ES-I3 (cell line): ENCODE measurements at regions not wholly inside any gene's neighbourhood (a gene's known extent, or its start where the extent isn't known, plus 50 kb on each side); places are given as distances from the start of the nearest gene placed in this dataset.
"Not testable (repeated sequence)": the region's sequence is repeated elsewhere in the genome, so short reads cannot be mapped to it uniquely, and the experiment has no call there.

ENCODE experiments used
- H3K36me3 ChIP-seq: 2 replicates; pipeline ENCODE4 v1.6.1; 2013; ENCODE audit warnings: mild to moderate bottlenecking, low read length, control low read depth, moderate library complexity; ENCODE audit not compliant: insufficient read depth
- H3K4me1 ChIP-seq: 2 replicates; pipeline ENCODE4 v1.6.1; 2013; ENCODE audit warnings: mild to moderate bottlenecking, control low read depth, low read length; ENCODE audit not compliant: insufficient read depth
- H3K9ac ChIP-seq: 2 replicates; pipeline ENCODE4 v1.6.1; 2013; ENCODE audit warnings: low read depth, mild to moderate bottlenecking, low read length, moderate library complexity
- H3K9me3 ChIP-seq: 2 replicates; pipeline ENCODE4 v1.6.1; 2013; ENCODE audit warnings: mild to moderate bottlenecking, low read length, moderate library complexity; ENCODE audit not compliant: control insufficient read depth, insufficient read depth

DNA sequence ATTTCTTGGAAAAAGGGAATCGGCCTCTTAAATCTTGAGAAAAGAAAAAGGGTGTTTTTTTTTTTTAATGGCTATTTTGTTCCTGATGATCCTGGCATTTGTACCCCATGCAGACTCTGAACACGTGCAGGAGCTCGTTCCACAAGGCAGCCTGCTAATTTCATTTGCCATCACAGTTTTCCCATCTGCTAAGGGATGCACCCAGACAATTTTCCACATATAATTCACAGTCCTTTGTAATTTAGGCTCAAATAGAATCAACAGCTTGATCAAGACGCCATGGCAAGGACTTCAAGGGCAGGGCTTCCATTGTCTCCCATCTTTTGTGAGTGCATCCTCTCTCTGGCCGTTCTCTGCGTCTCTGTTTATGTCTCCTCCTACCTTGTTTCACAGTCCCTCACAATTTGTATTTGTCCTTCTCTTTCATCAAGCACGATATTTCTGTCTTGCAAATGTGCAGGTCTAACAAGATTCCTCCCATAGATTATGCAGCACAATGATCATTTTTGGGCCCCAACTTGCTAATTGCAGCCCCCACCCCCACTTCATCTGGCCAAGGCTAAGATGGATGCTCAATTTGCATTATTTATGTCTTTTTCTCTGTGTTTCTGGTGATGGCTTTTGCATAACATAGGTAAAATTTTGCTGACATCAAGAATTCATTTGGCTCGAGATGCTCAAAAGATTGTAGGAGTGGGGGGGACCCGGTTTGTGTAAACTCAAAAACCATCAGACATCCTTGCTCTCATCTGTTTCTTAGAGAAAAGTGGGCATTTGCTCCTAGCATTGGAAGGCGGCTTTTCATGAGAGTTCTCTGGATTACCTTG is 356.0 kb upstream of the NPVF start:
- Histone ChIP-seq H3K4me1 (no peaks in the 10 kb centered on the region), H3K36me3 (no peaks in the 10 kb centered on the region), H3K9me3 (no peaks in the 10 kb centered on the region; the same call in 1 of the 2 replicates), H3K9ac (no peak overlapping the region)

GRCh38 chr7:25586513-25586912 is 358.2 kb upstream of the NPVF start:
- H3K4me1 ChIP-seq, result no peaks in the 10 kb centered on the region
- no peak overlapping the region for H3K9ac ChIP-seq
- no peaks in the 10 kb centered on the region for H3K36me3 ChIP-seq
- no peaks in the 10 kb centered on the region; the same call in 1 of the 2 replicates for H3K9me3 ChIP-seq

DNA sequence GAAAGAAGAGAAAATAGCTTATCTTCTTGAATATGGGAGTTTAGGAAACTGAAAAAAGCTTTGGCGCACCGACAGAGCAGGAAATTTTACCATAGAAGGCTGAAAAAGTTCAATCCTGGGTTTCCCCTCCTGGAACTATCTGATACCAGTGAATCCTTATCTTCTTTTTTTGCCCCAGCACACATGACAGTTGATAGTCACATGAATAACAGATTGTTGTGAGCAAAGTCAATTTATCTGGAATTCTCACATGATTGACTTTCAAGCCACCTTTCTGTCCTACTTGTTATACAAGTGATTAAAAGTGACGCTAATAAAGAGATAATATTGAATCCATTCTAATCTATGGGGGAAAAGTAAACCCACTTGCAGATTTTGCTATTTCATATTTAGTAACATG is 365.8 kb upstream of the NPVF start:
- no peaks in the 10 kb centered on the region for H3K4me1 ChIP-seq
- H3K9me3 ChIP-seq, result no peaks in the 10 kb centered on the region
- no peaks in the 10 kb centered on the region for H3K36me3 ChIP-seq
- no peak overlapping the region for H3K9ac ChIP-seq

GRCh38 chr7:25594728-25595127 is 366.4 kb upstream of the NPVF start:
- H3K9me3 ChIP-seq, result no peaks in the 10 kb centered on the region
- no peaks in the 10 kb centered on the region for H3K36me3 ChIP-seq
- H3K4me1 ChIP-seq, result no peaks in the 10 kb centered on the region
- H3K9ac ChIP-seq, result no peak overlapping the region

- H3K36me3 ChIP-seq, result no peaks in the 10 kb centered on the region
- H3K4me1 ChIP-seq, result no peaks in the 10 kb centered on the region
Observed at GRCh38 chr7:25595996-25596395, 367.7 kb upstream of the NPVF start.

GRCh38 chr7:25596443-25596842 is 368.2 kb upstream of the NPVF start:
- Histone ChIP-seq H3K4me1 (no peaks in the 10 kb centered on the region), H3K9ac (no peak overlapping the region), H3K36me3 (no peaks in the 10 kb centered on the region), H3K9me3 (no peaks in the 10 kb centered on the region)

More at GRCh38 chr7:25595996-25596395, 367.7 kb upstream of the NPVF start:
- no peaks in the 10 kb centered on the region for H3K9me3 ChIP-seq
- H3K9ac ChIP-seq, result no peak overlapping the region

GRCh38 chr7:25597946-25598345 is 369.7 kb upstream of the NPVF start:
- Histone ChIP-seq H3K4me1 (no peaks in the 10 kb centered on the region), H3K9me3 (no peaks in the 10 kb centered on the region), H3K36me3 (no peaks in the 10 kb centered on the region), H3K9ac (no peak overlapping the region)

GRCh38 chr7:25598765-25599164 is 370.5 kb upstream of the NPVF start:
- Histone ChIP-seq H3K36me3 (no peaks in the 10 kb centered on the region), H3K9ac (no peak overlapping the region), H3K9me3 (no peaks in the 10 kb centered on the region), H3K4me1 (no peaks in the 10 kb centered on the region)

DNA sequence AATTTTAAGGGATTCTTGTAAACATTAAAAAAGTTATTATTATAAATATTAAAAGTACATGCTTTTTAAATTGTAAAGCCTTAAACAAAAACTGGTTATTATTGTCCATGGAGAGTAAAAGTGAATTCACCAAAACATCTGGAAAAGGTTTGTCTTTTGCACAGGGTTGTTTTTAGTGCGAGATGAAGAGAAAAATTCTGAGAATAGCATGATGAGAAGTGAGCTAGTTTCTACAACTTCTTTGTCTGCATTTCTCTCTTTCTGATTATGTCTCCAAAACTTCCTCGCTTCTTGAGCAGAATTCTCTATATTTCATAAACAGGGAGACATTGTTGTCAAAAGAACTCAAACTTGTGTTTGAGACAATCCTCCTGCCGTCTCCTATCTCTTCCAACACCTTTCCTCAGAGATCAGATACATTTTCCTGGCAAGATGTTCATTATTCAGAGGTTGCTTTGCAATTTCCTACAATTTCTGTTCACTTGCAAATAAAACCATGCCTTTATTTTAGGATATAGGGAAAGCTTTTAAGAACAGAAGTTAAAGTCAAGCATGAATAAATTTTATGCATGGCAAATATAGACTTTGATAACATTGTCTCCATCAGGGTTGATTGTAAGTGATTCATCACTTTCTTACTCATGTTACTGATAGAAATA is 372.1 kb upstream of the NPVF start:
- Histone ChIP-seq H3K4me1 (no peaks in the 10 kb centered on the region), H3K9ac (no peak overlapping the region), H3K36me3 (no peaks in the 10 kb centered on the region), H3K9me3 (no peaks in the 10 kb centered on the region)

- H3K9ac ChIP-seq, result peak overlapping the region; percentile 42; the same call in 1 of the 2 replicates
- not testable (repeated sequence) for H3K36me3 ChIP-seq, H3K4me1 ChIP-seq, H3K9me3 ChIP-seq
Observed at GRCh38 chr7:25602730-25603426, 374.6 kb upstream of the NPVF start.

- H3K9me3 ChIP-seq, H3K36me3 ChIP-seq, H3K4me1 ChIP-seq: not testable (repeated sequence)
- peak overlapping the region; percentile 42; the same call in 1 of the 2 replicates for H3K9ac ChIP-seq
Observed at GRCh38 chr7:25603427-25603740, 375.1 kb upstream of the NPVF start.

GRCh38 chr7:25611196-25611595 is 382.9 kb upstream of the NPVF start:
- no peak overlapping the region for H3K9ac ChIP-seq
- no peaks in the 10 kb centered on the region for H3K9me3 ChIP-seq
- no peaks in the 10 kb centered on the region for H3K36me3 ChIP-seq
- H3K4me1 ChIP-seq, result no peaks in the 10 kb centered on the region

DNA sequence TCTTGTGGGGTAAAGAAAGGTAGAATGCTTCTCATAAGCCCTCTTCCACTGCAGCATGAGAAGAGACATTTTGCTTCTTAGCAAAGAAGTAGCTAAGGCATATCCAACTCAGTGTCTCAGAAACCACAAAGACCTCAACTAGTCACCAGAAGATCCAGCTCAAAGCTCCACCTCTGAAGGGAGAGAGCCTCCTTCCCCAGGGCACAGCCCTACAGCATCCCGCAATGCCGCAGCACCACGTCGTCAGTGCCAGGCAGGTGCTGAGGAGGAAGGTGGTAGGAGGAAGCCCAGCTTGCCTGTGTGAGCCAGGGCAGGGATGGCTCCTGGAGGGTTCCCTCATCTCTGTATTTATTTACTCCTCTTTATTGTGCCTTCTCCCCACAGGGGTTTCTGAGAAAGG is 385.6 kb upstream of the NPVF start:
- Histone ChIP-seq H3K9me3 (no peaks in the 10 kb centered on the region), H3K36me3 (no peaks in the 10 kb centered on the region), H3K9ac (no peak overlapping the region), H3K4me1 (no peaks in the 10 kb centered on the region)

GRCh38 chr7:25614415-25614814 is 386.1 kb upstream of the NPVF start:
- Histone ChIP-seq H3K9ac (no peak overlapping the region), H3K36me3 (no peaks in the 10 kb centered on the region), H3K9me3 (no peaks in the 10 kb centered on the region), H3K4me1 (no peaks in the 10 kb centered on the region)

DNA sequence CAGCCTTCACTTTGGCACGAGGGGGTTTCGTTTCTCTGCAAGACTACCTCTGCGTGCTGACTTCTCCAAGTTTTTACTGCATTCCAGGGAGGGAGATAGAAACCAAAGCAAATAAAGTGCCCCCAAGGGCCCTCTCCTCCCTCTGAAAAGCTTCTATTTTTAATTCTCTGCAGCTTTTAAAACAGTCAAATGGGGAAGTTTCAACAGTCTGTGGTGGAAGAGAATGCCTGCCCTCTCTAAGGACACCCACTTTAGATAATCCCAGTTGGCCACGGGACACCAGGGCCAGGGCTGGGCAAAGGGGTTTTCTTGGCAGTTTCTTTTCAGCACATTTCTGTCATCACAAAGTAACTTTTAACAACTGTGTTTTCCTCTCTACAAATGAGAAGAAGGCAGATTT is 386.7 kb upstream of the NPVF start:
- Histone ChIP-seq H3K36me3 (no peaks in the 10 kb centered on the region), H3K4me1 (no peaks in the 10 kb centered on the region), H3K9me3 (no peaks in the 10 kb centered on the region), H3K9ac (no peak overlapping the region)
